Superior temporal gyrus (tissue), 1 donor: ENCODE measurements at regions not wholly inside any gene's neighbourhood (a gene's known extent, or its start where the extent isn't known, plus 50 kb on each side); places are given as distances from the start of the nearest gene placed in this dataset.

ENCODE experiments used
- DNase-seq: peaks from one replicate; pipeline ENCODE4 v3.0.0-alpha.2; 2016; ENCODE audit errors: extremely low spot score

DNA sequence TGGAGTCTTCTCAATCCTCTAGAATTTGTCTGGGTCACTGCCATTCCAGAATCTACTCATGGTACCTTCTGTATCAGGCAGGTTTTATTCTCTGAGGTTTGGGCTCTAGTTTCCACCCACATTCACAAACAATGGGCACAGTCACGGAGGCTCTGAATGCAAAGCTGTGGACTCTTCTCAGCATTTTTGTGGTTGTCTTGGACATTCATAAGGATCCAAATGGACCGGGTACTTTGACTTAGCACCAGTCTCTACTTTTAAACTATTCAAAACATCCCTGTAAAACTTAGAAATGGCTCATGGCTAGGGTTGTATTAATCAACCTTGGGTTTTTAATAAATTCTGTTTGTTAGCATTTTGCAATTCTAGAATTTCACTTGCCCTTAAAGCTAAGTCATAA, 277.9 kb upstream of the THBS1 start:
- DNase-seq, result no peak

- DNase-seq, result no peak
Observed at GRCh38 chr15:39304201-39304841, 276.6 kb upstream of the THBS1 start.

GRCh38 chr15:39304931-39305728, 275.7 kb upstream of the THBS1 start:
- no peak for DNase-seq

GRCh38 chr15:39310633-39311032, 270.2 kb upstream of the THBS1 start:
- DNase-seq, result no peak

GRCh38 chr15:39312984-39313383, 267.9 kb upstream of the THBS1 start:
- DNase-seq, result no peak

GRCh38 chr15:39313467-39313866, 267.4 kb upstream of the THBS1 start:
- no peak for DNase-seq

DNA sequence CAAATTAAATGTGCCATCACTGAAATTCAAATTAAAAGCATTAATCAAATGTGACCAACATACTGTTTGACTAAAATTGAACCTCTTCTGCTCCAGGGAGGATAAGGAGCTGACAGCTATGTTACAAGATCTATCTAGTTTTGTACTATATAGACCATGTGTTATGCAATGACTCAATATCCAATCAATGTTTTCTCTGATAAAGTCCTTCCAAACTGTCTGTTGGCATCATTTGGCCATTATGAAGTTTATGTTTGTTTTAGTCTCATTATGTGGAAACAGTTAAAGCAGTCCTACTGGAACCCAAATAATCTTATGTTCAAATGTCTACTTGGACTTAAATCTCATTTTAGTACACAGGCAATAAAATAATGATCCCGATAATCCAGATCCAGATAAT, 267.0 kb upstream of the THBS1 start:
- no peak for DNase-seq

- no peak for DNase-seq
Observed at GRCh38 chr15:39315206-39315850, 265.6 kb upstream of the THBS1 start.

GRCh38 chr15:39317225-39317624, 263.7 kb upstream of the THBS1 start:
- no peak for DNase-seq

- DNase-seq, result no peak
Observed at GRCh38 chr15:39318231-39318630, 262.6 kb upstream of the THBS1 start.

DNA sequence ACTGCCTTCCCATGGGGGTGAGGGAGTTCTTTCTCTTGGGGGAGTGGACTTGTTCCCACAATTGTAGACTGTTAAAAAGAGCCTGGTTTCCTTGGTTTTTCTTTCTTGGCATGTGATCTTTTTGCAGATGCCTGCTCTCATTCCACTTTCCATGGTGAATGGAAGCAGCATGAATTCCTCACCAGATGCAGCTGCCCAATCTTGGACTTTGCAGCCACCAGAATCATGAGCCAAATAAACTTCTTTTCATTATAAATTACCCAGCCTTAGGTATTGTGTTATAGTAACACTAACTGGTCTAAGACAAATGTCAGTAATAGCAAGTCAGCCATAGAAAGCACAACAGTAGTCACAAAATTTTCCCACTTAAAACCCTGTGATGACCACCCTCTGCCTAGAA, 260.5 kb upstream of the THBS1 start:
- DNase-seq, result no peak

- DNase-seq, result no peak
Observed at GRCh38 chr15:39320886-39321285, 260.0 kb upstream of the THBS1 start.

DNA sequence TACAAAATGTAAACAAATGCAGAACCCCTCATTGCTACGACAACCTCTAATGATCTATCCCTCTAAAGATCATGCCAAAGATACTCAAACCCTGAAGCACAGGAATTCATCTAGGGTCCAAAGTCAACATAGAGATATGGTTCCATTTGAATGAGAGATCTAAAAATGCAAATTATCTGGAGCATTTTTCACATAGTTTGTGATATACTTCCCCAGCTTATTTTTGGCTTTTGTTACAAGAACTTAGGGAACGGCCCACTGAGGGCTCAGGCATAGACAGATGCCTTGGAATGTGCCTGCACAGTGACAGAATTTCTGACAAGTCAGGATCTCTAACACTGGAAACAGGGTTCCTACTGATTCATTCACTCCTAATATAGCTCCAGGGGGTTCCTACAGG, 258.9 kb upstream of the THBS1 start:
- no peak for DNase-seq

DNA sequence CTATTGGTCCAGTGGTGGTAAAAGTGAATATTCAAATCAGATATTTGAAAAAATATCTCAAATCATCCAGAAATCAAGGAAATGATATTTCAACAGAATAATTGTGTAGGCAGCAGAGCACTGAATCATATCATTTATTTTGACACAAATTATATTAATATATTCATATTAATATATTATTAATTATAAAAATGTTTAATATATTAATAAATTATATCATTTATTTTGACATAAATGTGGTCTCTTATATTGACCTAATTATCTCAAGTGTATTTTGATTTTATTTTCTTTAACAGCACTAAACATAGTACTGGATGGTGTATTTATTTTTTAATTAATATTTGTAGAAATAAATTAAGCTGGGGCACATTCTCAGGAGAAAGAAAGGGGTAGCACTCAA, 257.7 kb upstream of the THBS1 start:
- no peak for DNase-seq

DNA sequence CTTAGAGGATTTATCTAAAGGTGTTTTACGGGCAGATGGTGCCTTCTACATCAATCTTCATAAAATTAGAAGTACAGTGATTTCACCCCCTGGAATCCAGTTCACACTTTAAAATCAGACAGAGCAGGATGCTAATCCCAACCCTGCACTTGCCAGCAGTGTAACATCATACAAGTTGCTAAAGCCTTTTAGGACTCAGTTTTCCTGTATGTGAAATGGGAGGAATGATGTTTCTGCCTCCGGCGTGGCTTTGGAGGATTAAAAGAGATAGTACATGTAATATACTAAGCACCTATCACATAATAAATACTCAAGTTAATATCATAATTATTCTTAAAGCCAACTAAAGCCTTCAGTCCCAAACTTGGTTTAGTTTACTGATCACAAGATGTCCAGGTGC, 257.2 kb upstream of the THBS1 start:
- no peak for DNase-seq

DNA sequence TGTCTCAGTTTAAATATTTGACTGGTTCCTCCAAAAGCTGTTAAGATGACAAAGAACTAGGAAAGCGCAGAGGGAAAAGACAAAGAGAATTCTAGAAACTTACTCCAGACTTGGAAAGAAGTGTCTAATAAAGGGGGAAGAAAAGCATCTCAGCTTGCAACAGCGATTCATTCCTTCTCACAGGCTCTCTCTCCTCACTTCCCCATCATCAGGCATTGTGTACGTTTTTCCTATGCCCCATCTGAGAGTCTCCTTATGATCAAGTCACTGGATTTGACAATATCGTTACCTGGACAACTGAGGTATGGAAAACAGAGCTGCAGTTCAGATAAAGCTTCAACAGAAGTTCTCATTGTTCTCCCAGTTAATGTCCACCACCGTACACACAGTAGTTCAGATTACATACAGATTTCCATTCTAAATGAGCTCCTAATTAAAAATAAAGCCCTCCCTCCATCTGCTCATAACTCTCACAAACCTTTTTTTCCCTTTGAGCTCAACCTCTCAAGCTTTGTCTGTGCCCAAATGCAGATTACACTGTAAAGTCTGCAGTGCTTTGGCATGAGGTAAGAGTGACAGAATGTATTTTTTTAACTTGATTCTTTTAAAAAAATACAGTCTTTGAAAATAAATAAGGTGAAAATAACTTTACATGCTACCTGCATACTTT, 254.4 kb upstream of the THBS1 start:
- no peak for DNase-seq

DNA sequence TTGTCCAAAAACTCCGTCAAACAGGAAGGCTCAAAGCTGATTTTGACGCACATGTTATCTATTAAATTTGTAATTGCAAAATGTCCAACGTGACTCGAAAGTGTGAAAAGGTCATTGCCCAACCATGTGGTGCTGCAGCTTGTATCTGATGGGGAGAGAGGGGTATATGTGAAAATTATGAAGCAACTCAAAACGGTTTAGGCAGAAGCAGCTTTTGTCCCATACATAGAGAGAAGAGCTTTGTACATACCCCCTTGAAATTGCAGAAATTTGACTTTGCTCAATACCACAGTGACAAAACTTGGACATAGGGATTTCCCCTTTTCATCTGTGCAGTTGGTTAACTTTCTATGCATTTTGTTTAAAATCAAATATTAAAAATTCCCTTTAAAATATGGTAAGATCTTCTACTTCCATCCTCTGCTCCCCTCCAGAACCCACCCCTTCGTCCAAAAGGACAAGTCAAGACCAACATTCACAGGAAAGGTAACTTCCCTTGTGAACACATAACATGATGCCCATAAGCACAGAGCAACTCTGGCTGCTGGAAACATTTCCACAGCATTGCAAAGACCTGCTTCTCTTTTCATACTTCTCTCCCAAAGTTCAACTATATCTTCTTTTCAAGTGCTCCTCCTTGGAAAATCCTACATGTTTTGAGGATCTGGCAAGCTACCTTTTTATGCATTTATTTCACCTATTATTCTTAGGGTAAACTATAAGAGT, 253.7 kb upstream of the THBS1 start:
- DNase-seq, result no peak

DNA sequence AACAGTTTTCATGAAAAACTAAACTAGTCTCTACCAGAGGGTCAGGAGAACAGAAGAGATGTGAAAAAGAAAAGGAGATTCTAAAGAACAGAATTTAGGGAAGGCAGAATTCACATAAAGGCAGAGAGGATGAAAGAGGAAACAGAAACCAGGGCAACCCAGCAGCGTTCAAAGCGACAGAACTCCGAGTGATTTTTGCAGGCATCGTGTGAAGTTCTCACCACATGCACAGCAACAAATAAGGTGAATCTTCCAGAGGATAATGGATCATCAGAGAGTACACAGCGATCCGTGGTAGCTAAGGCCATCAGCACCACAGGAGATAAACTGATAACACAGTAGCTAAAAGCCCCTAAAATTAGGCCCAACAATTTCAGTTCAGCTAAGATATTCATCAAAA, 250.8 kb upstream of the THBS1 start:
- peak; percentile 30 for DNase-seq

GRCh38 chr15:39331584-39331983, 249.3 kb upstream of the THBS1 start:
- DNase-seq, result no peak

- no peak for DNase-seq
Observed at GRCh38 chr15:39332846-39333245, 248.0 kb upstream of the THBS1 start.

DNA sequence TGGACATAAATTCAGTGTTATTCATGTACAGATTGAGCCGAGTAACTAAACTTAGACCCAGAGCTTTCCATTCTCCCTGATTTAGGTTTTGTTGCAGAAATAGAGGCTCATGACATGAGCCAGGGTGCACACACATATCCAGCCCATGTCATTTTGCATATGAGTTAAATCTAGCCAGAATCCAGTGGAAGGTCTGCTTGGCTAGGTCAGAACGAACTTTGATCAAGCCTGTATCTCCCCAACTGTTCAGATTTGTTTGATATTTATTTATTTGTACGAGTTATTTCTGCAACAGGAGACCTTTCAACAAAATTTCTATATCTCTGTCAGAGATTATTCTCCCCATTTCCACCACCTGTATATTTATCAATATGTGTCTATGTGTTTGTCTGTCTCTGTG, 247.5 kb upstream of the THBS1 start:
- no peak for DNase-seq

DNA sequence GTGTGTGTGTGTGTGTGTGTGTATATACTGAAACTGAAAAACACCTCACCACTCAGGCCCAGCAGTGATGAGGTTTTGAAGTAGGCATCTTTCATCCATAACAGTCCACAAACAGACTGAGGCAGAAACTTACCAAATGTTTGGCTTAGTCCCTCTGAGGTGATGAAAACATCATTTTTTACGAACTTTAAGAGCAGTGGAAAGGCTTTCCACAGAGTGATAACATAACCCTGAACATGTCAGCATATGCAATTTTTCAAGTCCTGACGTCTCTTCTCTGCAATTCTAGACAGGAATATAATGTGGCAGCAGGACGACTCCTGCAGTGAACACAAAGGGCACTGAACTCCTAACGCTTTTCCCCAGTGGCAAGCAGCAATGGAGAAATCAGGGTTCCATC, 247.0 kb upstream of the THBS1 start:
- DNase-seq, result no peak
